Esophagus muscularis mucosa (tissue), 4 donors: ENCODE measurements at regions not wholly inside any gene's neighbourhood (a gene's known extent, or its start where the extent isn't known, plus 50 kb on each side); places are given as distances from the start of the nearest gene placed in this dataset.

Source experiments
- DNase-seq: peaks from one replicate; pipeline ENCODE4 v3.0.0-alpha.2; 2017; ENCODE audit errors: extremely low spot score
- H3K27ac ChIP-seq, 4 donors: fragments of 200-600 bp; sonication (generic); replicated peaks in 1 of 4; 1 replicate in 3 of 4; 2 replicates in 1 of 4; pipeline ENCODE4 v1.5.1; 2016 to 2019; ENCODE audit warnings: mild to moderate bottlenecking in 1 of 4
- H3K27me3 ChIP-seq, 4 donors: fragments of 200-600 bp; sonication (generic); one replicate each; pipeline versions ENCODE4 v1.5.1 to v1.6.0; 2016 to 2019
- H3K36me3 ChIP-seq, 4 donors: fragments of 200-600 bp; sonication (generic); one replicate each; pipeline ENCODE4 v1.5.1; 2016 to 2019
- H3K4me1 ChIP-seq, 4 donors: fragments of 200-600 bp; sonication (generic); one replicate each; pipeline ENCODE4 v1.5.1; 2016 to 2019
- H3K4me3 ChIP-seq, 4 donors: fragments of 200-600 bp; sonication (generic); 1 replicate in 2 of 4; 2 replicates in 2 of 4; pipeline ENCODE4 v1.5.1; 2016 to 2019; ENCODE audit warnings: mild to moderate bottlenecking in 4 of 4, moderate library complexity in 1 of 4
- H3K9me3 ChIP-seq, 4 donors: fragments of 200-600 bp; sonication (generic); 1 replicate in 3 of 4; 2 replicates in 1 of 4; pipeline ENCODE4 v1.5.1; 2016 to 2019
- CTCF ChIP-seq, 3 experiments: fragments of 200-600 bp in 2 of 3; fragments of 450-650 bp in 1 of 3; sonication (generic) in 2 of 3; IDR thresholded peaks; one replicate each; pipeline ENCODE4 v1.5.1; 2017 to 2019; ENCODE audit warnings: antibody characterized with exemption in 3 of 3, mild to moderate bottlenecking in 2 of 3, moderate library complexity in 1 of 3
- EP300 ChIP-seq: sonication (generic); formaldehyde crosslinking; IDR thresholded peaks from one replicate; pipeline ENCODE4 v1.6.1; 2017; ENCODE audit warnings: antibody characterized with exemption
- POLR2A ChIP-seq: fragments of 450-650 bp; IDR thresholded peaks from one replicate; pipeline ENCODE4 v1.6.1; 2017; ENCODE audit warnings: antibody characterized with exemption, moderate library complexity, mild to moderate bottlenecking, low read depth
- POLR2AphosphoS5 ChIP-seq, 2 donors: sonication (generic); formaldehyde crosslinking; IDR thresholded peaks; one replicate each; pipeline ENCODE4 v1.6.1; 2017; ENCODE audit warnings: antibody characterized with exemption in 2 of 2
- WGBS: methylation state at CpG from one replicate; pipeline ENCODE4 v1.1.5; 2018; 5-methylcytosine and 5-hydroxymethylcytosine counted together
- intact Hi-C: fragments of 100-400 bp; cut with DNase I; formaldehyde crosslinking; loops from one replicate; pipeline ENCODE4 v1.15.1; 2023

GRCh38 chr5:93130624-93131490 lies 450.2 kb downstream of the NR2F1-AS1 start:
- Histone ChIP-seq H3K4me3 (no peak overlapping the region), H3K4me1 (peaks cover 0 to 19% (median 6%) of the 10 kb centered on the region in 4 donors), H3K36me3 (no peaks in the 10 kb centered on the region), H3K27me3 (no peaks in the 10 kb centered on the region), H3K27ac (no peak overlapping the region), H3K9me3 (no peaks in the 10 kb centered on the region)
- TF ChIP-seq EP300 = no peak
- no peak for TF ChIP-seq POLR2A
- TF ChIP-seq POLR2AphosphoS5 (IDR thresholded peaks at IDR 0.05) = no peak
- TF ChIP-seq CTCF (IDR thresholded peaks at IDR 0.05) = no peak
- no peak for DNase-seq
- WGBS = 53% methylated on average over 5 of the region's 5 CpGs
- intact Hi-C loops = no loop called here

GRCh38 chr5:93126634-93127033 lies 454.4 kb downstream of the NR2F1-AS1 start:
- Histone ChIP-seq H3K36me3 (no peaks in the 10 kb centered on the region), H3K4me3 (no peak overlapping the region), H3K27ac (no peak overlapping the region), H3K27me3 (no peaks in the 10 kb centered on the region), H3K4me1 (peaks cover 0 to 29% (median 9%) of the 10 kb centered on the region in 4 donors), H3K9me3 (no peaks in the 10 kb centered on the region)
- WGBS = 61% methylated on average over 1 of the region's 1 CpG
- TF ChIP-seq POLR2AphosphoS5 (IDR thresholded peaks at IDR 0.05) (no peak), CTCF (IDR thresholded peaks at IDR 0.05) (no peak), POLR2A (no peak), EP300 (no peak)
- DNase-seq = no peak
- intact Hi-C loops = no loop called here

DNA sequence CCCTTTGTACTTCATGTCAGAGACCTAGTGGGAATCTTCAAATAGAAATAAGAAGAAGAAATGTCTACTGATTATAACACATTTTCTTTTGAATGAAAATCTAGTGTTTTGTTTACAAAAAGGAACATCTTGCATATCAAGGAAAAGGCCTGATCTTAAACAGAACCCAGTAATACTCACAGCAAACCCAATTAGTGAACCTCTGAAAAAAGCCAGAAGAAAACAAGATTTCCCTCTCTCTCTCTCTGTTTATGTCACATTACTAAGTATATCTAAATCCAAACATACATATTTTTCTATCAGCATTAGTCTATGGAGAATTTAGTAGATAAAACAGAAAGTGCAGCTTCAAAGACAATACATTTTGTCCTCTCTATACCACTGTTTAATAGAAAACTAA lies 457.9 kb downstream of the NR2F1-AS1 start:
- Histone ChIP-seq H3K27ac (no peak overlapping the region), H3K4me3 (no peak overlapping the region)
- intact Hi-C loops = no loop called here

DNA sequence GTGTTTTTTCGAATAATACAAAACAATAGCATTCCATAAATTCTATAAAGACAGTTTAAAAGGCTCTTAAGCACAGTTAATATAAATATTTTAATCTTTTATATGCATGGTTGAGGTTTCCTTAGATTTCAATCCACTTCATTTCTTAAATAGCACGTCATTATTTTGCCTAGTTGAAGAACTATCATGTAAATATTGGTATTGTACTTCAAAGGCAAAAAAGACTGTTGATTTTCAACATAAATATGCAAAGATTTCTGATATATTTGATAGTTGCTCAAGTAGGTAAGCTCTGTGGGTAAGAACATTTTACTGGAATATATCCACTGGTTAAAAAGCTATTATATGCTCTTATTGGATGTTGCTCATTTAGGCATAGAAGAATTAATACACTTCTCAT lies 458.6 kb downstream of the NR2F1-AS1 start:
- Histone ChIP-seq H3K9me3 (no peaks in the 10 kb centered on the region), H3K4me1 (peaks cover 4 to 18% (median 5%) of the 10 kb centered on the region in 4 donors), H3K36me3 (no peaks in the 10 kb centered on the region), H3K27ac (no peak overlapping the region), H3K27me3 (no peaks in the 10 kb centered on the region), H3K4me3 (no peak overlapping the region)
- no peak for DNase-seq
- intact Hi-C loops = no loop called here
- TF ChIP-seq EP300 (no peak), POLR2AphosphoS5 (IDR thresholded peaks at IDR 0.05) (no peak), CTCF (IDR thresholded peaks at IDR 0.05) (no peak), POLR2A (no peak)
- WGBS = 48% methylated on average over 2 of the region's 2 CpGs

More for the DNA sequence above, 457.9 kb downstream of the NR2F1-AS1 start:
- TF ChIP-seq POLR2AphosphoS5 (IDR thresholded peaks at IDR 0.05) = no peak
- no peak for TF ChIP-seq CTCF (IDR thresholded peaks at IDR 0.05)
- TF ChIP-seq POLR2A = no peak
- TF ChIP-seq EP300 = no peak
- peaks cover 3 to 18% (median 5%) of the 10 kb centered on the region in 4 donors for H3K4me1 ChIP-seq
- no peaks in the 10 kb centered on the region for H3K27me3 ChIP-seq
- no peak for DNase-seq
- H3K9me3 ChIP-seq = no peaks in the 10 kb centered on the region
- H3K36me3 ChIP-seq = no peaks in the 10 kb centered on the region
